Kidney glomerular epithelial cell (primary cell): ENCODE measurements at regions not wholly inside any gene's neighbourhood (a gene's known extent, or its start where the extent isn't known, plus 50 kb on each side); places are given as distances from the start of the nearest gene placed in this dataset.
A peak's percentile ranks its signal among the peaks of the same experiment; 100 is the strongest.
"Not testable (repeated sequence)": the region's sequence is repeated elsewhere in the genome, so short reads cannot be mapped to it uniquely, and the experiment has no call there.

Experiments used
- DNase-seq: peaks from one replicate; lab custom pipeline; 2025; lab: John Stamatoyannopoulos, UW

DNA sequence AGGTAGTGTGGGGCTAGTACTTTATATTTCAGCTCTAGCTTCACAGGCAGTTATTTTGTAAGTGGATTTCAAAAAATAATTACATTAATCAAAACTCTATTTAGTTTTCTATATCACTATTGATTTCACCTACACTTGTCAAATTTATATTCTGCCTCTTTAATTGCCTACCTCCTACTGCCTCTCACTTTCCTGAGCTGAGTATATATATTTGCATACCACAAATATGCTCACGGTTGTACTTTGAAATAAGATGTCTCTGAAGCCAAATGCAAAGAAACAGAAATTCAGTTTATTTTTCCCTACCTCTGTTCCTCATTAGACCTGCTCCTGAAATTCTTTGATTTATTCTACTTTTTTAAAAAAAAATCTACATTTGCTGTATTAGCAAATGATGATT lies 309.3 kb upstream of the TGFBR2 start:
- no peak for DNase-seq

DNA sequence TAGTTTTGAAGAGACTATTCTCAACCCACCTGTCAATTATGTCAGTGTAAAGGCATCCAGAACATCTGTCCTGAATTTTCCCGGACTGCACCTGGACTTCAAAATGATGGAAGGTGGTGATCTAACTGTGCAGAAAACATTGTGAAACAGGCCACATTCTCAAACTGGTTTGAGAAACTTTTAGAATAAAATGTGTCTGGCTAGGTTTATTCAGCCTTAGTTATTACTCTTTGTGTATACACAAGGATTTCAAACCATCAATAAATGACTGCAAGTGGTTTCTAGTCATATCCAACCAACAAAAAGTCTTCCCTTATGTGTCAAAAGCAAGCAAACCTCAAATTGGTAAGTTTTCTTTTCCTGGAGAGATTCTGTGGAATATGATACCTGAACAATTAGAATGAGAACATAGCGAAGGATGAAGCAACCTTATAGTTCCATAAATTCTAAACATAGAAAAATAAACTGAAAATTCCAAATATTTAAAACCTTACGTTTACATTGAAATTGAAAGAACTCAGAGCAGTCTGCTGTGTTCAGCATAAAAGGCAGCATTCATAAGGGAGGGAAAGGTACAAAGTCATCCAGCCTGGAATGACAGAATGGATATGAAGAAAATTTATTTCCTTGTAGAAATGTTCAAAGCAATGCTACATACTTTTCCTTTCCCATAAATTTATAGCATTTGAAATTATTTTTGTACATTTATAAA lies 306.6 kb upstream of the TGFBR2 start:
- no peak for DNase-seq

DNA sequence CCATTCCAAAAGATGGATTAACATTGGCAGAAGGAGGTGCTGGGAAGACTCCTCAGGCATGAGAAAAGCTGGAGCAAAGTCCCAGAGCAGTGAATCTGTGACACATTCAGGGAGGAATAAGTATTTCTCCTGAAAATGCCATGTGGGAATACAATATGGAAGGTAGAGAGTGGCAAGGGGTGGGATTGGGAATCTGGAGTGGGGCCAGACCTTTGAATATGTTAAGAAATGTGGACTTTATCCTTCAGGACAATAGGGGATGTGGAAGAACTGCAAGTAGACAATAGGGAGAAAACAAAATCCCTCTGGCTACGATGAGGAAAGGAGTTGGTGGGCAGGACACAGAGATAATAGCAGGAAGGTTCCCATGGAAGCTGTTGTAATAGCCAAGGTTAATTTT lies 305.6 kb upstream of the TGFBR2 start:
- DNase-seq, result no peak

DNA sequence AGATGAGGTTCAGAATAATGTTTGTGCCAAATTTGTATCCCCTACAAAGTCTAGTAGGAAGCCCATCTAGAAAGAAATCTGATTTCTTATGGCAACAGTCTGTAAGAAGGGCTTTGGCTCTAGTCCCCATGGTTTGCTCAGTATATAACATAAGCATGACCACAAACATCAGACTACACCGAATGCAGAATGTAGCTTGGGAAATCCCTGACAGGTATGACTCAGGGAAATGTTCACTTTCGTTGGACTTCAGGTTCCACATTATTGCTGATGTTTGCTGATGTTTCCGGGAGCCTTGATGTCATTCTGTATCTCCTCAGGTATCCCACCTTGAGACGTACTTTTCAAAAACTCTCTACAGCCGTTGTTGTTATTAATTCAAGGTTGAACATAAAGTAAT lies 304.4 kb upstream of the TGFBR2 start:
- no peak for DNase-seq

DNA sequence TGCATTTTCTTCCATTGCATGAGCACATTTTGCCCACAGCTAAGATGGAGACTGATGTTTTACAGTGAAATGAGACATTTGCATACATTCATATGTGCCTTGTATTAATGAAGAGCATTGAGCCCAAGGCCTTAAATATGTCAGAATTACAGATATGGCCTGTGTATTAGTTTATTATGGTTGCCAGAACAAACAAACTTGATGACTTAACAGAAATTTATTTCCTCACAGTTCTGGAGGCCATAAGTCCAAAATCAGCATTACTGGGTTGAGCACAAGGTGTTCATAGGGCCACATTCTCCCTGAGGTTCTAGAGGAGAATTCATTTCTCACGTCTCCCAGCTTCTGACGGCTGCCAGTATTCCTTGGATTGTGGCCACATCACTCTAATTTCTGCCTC lies 302.6 kb upstream of the TGFBR2 start:
- DNase-seq, result no peak

DNA sequence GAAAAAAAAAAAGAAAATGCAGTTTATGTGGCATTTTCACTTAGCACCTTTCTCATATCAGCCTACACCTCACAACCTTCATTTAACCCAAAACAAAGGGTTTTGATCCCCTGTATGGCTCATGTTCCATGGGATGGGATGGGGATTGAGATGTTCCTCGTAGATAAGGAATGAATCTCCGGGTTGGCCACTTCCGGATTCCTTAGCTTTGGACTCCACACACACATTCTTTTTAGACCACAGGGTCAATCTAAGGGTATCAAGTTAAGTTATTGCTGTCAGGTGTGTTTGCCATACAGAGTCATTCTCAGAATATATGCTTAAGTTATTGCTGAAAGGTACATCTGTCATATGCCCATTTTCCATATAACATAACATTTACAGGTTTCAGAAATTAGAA lies 301.4 kb upstream of the TGFBR2 start:
- DNase-seq, result no peak

DNA sequence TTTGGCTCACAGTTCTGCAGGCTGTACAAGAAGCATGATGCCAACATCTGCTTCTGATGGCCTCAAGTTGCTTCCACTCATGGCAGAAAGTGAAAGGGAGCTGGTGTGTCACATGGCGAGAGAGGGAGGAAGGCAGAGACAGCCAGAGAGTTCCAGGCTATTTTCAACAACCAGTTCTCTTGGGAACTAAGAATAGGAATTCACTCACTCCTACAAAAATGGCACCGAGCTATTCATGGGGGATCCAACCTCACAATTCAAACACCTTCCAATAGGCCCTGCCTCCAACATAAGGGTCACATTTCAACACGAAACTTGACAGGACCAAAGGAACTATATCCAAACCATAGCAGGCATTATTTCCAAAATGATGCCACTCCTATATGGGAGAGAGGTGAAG lies 299.5 kb upstream of the TGFBR2 start:
- no peak for DNase-seq

DNA sequence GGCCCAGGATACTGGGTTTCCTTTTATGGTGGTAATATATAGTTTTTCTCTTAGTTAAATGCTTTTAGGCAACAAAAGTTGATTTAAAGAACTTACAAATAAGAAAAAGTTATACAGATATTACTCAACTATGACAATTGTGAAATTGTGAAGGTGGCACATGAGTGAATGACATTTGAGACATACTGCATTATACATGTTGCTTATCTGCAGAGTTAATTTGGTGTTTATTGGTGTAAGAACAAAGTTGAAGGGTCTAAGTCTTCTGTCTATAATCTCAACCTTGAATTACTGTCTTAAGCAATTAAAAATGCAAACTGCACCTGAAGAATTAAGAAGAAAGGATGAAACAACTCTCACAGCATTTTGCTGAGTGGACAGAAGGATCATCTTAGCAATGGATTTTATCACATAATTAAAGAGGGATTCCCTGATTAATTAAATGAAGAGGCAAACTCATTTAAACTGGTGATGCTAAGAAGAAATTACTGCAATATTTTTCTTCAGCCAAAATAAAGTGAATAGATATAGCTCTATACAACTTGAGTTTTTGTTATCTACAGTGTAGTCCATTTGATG lies 298.9 kb upstream of the TGFBR2 start:
- no peak for DNase-seq

DNA sequence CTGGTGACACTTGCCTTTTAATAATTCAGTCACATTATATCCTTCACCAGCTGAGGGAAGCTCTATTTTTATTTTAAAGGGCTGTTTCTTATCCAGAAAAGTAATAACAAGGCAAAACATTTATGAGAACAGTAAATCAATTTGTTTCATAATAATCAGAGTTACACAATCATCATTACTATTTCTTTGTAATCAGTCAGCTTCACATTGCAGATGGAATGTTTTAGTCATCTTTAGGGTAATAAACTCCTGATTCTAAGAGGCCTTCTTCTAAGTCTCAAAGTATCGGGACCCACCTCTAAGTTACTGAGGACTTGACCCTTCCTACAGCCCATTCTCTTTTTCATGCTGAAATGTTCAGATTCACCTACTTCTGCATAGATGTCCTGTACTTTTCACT lies 298.3 kb upstream of the TGFBR2 start:
- no peak for DNase-seq

DNA sequence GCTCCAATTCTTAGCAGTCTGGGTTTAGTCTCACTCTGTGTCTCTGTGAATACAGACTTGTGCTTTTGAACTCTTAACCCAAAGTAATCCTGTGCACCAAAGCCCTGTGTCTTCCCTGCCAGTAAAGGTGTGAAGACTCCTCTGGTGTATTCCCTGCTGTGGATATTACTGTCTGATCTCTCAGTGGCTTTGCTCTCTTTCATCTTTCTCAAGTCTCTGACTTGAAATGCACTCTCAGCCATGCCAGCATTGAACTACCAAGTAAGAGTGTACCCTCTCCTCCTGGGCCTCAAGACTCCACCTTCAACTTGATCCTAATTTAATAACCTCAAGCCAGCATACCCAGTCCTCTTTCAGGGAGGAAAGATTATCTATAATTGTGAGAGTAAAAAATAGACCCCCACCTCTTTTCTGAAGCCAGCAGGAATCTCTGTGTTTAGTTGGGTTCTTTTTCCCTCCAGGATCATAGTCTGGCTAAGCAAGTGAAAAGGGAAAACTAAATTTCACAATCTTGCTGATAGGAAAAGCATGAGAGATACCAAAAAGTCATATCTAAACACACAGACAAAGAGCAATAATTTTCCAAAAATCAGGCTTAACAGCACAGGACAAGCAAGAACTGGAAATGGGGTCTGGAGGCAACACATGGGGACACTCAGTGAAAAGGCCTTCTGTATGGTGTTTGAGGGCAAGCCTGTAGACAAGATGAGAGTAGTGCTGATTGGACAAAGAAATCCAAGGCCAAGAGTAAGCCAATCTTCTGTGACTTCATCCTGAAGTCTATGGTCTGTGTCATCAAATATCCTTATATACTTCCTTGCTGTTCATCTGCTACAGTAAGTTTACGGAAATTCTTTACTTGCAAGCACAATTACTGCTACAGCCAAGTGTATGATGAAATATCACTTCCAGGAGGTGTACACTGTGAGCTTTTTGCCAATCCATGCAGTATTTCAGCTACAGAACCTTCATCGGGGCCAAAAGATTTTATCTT lies 296.1 kb upstream of the TGFBR2 start:
- no peak for DNase-seq

DNA sequence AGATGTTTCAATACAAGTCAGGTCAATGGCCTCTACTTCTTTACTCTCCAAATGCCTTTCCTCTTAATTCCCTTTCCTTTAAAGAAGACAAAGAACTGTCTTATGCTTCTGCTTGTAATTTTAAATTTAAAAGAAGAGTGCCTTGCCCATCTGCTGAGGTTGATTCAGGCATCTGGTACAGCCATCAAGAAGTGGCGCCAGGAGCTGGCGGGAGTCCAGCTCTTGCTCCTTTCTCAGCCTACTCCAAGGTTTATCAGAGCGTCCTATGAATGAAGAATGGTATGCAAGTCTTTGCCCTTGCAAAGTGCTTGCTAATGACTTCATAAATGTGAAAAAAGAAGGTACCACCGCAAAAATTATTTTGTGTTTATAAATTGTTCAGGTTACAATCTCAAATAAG lies 294.6 kb upstream of the TGFBR2 start:
- DNase-seq, result no peak

DNA sequence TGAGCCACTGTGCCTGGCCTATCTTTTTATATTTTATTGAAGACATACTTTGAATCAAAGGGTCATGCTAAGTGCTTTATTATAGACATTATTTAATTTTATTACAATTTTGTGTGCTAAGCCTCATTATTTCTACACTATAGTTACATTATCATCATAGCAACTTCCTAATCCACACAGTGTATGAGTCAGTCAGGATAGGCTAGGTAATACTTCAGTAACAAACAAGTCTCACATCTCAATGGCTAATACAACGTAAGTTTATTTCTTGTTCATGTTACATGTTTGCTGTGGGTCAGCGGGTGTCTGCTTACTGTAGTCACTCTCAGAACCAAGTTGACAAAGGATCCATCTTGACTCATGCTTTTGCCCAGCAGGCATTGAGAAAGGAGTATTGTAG lies 292.6 kb upstream of the TGFBR2 start:
- no peak for DNase-seq

DNA sequence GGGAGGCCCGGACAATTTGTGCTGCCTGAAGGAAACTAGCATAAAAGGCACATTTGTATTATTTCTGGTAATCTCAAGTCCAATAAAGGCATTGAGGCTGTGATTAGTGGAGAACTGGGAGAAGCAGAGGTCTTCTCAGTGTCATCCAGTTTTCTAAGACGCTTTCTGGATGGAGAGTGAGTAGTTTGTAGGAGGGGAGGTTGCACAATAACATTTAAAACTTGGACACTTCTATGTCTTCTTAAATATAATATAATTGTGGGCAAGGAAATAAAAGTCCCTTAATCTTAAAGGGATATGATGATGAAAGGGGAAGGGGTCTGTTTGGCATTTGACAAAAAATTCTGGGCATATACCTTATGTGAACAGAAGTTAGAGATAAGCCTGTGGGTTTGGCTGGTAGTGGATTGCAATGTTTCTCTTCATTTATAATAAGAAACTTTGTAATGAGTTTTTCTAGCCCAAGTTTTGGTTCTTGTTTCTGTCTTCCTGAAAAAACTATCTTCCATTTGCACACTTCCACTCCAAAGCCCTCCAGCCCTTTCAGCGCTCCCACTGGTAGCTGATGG lies 291.6 kb upstream of the TGFBR2 start:
- DNase-seq, result no peak

DNA sequence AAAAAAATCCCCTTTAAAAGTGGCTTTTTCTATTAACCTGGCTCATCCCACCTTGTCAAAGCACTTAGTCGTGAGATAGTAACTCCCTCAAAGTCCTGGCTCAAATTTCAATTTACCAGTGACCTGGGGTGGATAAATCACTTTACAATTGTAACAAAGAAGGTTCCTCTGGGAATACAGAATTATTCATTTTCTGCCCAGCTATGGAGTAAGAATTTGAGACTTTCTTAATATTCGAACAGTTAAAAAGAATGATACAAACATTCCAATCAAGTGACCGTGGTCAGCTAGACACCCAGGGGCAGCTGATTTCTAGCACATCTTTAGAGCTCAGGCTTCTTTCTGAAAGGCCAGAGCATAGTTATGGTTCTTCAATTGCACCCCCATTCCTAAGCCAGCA lies 291.0 kb upstream of the TGFBR2 start:
- no peak for DNase-seq

DNA sequence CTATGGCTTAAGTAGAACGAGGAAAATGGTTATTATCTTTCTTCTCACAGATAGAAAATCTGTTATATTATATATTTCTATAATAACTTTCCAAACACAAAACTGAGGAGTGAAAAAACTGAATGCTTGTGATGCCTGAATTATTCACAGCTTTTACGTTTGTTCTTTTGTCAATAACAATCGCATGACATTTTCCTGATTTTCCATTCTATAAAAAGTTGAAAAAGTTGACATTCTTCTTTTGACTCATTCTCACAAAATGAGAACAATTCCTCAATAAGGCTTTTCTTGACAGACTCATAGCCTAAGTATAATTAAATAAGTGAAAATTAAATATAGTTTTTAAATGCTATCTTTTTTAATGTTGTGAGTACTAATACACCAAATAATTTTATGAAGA lies 288.8 kb upstream of the TGFBR2 start:
- DNase-seq, result no peak

DNA sequence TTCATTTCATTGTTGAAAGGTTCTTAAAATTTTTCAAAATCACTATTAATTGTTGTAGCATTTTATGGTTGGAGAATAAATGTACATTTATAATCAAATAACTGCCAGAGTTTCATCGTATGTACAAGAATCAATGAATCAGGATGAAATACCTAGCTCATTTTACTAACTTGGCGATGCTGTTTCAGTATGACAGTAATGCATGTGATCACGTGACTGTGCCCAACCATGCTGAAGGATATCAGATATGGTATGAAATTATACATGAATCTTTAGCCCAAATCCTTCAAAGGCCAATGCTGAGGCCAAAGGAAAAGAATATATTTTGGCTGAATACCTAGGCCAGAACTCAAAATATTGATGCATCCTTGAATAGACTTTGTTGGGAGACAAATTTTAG lies 288.3 kb upstream of the TGFBR2 start:
- no peak for DNase-seq

DNA sequence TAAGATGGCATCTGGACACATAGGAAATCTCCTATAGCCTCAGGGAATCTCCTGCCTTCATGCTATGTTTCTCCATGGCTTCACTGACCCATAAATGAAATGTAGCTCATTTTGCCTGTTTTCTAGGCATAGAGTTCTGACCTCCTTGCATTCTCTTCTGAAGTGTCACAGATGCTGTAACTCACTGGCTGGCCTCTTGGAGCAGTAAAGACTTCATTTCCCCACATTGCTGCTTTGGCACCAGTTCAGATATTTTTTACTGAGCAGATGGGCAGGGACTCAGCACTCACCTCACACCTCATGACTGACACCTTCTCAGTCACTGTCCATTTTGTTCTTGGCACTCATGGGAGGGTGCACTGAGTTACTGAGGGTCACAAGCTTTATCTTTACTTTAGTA lies 286.7 kb upstream of the TGFBR2 start:
- no peak for DNase-seq

DNA sequence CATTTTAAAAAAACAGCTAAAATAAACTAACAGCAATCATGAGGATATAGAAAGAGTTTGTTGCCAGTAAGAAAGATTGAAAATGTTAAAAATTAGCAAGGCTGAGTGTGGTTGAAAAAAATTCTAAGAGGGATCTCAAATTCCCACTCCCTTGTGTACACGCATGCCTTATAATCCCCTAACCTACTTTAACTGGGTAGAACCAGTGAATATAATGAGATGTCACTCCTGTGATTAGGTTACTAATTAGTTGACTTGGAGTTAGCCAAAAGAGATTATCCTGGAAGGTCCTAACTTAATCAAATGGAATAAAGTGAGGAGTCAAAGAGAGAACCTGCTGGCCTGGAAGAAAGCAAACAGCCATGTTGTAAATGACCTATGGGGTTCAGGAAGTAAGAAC lies 286.0 kb upstream of the TGFBR2 start:
- no peak for DNase-seq

DNA sequence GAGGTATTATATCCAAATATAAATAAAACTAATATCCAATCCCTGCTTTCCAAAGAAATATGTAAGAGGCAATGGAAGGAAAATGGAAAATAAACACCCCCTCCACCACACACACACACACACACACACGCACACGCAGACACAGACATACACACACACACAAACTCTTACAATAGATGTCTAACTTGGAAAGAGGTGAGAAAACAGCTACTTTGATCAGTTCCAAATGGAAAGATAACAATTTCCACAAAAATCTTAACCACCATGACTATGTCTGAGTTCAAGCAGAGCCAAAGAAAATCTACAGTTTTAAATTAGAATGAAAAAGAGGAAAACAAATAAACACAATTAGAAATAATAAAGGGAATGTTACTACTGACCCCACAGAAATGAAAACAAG lies 285.3 kb upstream of the TGFBR2 start:
- no peak for DNase-seq

DNA sequence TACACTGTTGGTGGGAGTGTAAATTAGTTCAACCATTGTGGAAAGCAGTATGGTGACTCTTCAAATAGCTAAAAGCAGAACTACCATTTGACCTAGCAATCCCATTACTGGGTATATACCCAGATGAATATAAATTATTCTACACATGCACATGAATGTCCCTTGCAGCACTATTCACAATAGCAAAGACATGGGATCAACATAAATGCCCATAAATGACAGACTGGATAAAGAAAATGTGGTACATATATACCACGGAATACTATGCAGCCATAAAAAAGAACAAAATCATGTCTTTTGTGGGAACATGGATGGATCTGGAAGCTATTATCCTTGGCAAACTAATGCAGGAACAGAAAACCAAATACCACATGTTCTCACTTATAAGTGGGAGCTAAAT lies 282.8 kb upstream of the TGFBR2 start:
- not testable (repeated sequence) for DNase-seq

DNA sequence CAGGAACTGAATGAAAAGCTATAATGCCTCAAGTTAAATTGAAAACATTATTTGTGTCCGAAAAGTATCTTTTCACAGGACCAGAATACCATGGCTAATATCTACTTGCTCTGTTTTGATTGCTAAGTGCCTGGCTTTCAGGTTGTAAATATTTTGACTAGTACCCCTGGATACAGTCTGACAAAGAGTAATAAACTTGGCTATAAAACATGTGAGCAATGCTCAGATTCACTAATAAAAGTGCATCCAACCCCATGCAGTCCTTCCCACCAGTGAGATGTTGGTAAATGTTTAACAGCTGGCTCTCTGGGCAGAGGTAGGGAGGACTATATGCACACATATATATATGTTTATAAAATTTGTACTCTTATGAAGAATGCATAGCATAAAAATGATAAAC lies 281.8 kb upstream of the TGFBR2 start:
- peak; percentile 84 for DNase-seq

DNA sequence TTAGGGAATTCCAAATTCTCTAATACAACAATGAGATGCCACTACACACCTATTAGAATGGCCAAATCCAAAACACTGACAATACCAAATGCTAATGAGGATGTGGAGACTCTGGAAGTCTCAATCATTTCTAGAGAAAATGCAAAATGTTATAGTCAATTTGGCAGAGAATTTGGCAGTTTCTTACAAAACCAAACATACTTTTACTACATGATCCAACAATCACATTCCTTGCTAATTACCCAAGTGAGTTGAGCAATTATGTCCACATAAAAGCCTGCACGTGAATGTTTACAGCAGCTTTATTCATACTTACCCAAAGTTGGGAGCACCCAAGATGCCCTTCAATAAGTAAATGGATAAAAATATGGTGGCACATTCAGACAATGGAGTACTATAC lies 278.4 kb upstream of the TGFBR2 start:
- not testable (repeated sequence) for DNase-seq

DNA sequence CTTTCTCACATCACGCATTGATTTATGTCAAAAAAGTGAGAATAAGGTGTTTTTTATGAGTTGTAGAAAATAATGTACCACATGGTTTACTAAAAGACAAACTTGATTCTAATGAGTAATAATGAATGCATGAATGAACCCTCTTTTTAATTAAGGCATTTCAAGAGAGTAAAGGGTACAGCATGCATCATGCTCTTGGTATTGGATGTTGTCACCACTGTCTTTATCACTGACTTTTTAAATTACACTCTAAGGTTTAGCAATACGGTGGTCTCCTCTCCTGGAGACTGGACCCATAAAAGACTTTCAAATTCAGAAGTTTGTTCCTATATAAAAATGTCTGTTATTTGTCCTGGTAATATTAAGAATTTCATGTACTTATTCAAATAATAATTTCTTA lies 277.5 kb upstream of the TGFBR2 start:
- DNase-seq, result not testable (repeated sequence)
